ENCODE measurements at regions not wholly inside any gene's neighbourhood (a gene's known extent, or its start where the extent isn't known, plus 50 kb on each side); places are given as distances from the start of the nearest gene placed in this dataset.

DNA sequence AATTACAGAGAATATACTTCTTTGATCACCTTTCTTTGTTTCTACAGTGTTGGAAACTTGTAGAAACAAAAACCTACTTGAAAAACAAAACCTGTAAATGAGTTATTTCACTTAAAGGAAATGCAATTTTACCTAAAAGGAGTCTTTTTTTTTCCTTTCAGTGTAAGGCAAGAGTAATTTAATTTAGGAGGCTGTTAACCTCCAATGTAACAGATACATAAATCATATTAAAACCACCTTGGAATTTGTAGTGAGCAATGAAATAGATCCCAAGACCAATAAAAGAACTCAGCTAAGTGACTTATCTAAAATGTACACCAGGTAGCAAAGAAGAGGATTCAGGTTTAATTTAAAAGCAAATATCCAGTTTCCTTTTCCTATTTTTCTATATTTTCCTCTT is 524.8 kb downstream of the CSNK1G3 start:
- intact Hi-C loops (cut with DNase I; ENCODE audit: low total_unique reads), result no loop called here
- Histone ChIP-seq H3K4me3 (no peak overlapping the region), H3K4me1 (peaks cover 0 to 25% (median 6%) of the 10 kb centered on the region in 6 donors), H3K36me3 (no peaks in the 10 kb centered on the region), H3K27me3 (replicated peaks in 1 of 7) (no peaks in the 10 kb centered on the region), H3K27ac (no peak overlapping the region), H3K9me3 (peaks cover 0 to 23% (median 13%) of the 10 kb centered on the region in 8 donors)
- no peak for DNase-seq
- no peak for TF ChIP-seq POLR2A (IDR thresholded peaks at IDR 0.05)
- TF ChIP-seq, protein P1, sequence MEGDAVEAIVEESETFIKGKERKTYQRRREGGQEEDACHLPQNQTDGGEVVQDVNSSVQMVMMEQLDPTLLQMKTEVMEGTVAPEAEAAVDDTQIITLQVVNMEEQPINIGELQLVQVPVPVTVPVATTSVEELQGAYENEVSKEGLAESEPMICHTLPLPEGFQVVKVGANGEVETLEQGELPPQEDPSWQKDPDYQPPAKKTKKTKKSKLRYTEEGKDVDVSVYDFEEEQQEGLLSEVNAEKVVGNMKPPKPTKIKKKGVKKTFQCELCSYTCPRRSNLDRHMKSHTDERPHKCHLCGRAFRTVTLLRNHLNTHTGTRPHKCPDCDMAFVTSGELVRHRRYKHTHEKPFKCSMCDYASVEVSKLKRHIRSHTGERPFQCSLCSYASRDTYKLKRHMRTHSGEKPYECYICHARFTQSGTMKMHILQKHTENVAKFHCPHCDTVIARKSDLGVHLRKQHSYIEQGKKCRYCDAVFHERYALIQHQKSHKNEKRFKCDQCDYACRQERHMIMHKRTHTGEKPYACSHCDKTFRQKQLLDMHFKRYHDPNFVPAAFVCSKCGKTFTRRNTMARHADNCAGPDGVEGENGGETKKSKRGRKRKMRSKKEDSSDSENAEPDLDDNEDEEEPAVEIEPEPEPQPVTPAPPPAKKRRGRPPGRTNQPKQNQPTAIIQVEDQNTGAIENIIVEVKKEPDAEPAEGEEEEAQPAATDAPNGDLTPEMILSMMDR (IDR thresholded peaks at IDR 0.05 in 8 of 11, conservative IDR thresholded peaks at IDR 0.05 in 3 of 11), result no peak
- TF ChIP-seq POLR2AphosphoS5 (IDR thresholded peaks at IDR 0.05), result no peak

DNA sequence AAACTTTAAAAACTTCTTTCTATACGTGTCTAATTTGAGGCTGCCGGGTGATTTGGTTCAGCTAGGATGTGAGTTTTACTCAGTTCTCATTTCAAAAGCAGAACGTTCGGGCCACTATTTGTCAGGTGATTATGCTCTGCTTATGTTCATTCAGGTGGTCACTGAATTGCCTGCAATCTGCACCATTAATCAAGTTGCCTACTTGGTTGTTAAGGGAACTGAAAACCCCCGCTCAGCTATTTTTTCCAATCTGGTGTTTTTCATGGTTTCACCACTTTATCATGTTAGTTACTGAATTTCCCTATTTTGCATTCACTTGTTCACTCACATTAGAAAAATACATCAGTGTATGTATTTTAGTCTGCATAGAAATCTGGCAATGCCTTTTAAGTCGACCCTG is 523.0 kb downstream of the CSNK1G3 start:
- intact Hi-C loops (cut with DNase I; ENCODE audit: low total_unique reads), result no loop called here
- no peak for DNase-seq
- no peaks in the 10 kb centered on the region for H3K27me3 ChIP-seq (replicated peaks in 1 of 7)
- H3K4me1 ChIP-seq, result peaks cover 0 to 25% (median 6%) of the 10 kb centered on the region in 6 donors
- no peak overlapping the region for H3K27ac ChIP-seq
- peaks cover 0 to 11% (median 3%) of the 10 kb centered on the region in 8 donors for H3K9me3 ChIP-seq
- WGBS, 5 donors, result 64 to 74% (median 73%) methylated on average over 6 of the region's 6 CpGs
- no peak overlapping the region for H3K4me3 ChIP-seq
- H3K36me3 ChIP-seq, result no peaks in the 10 kb centered on the region
- TF ChIP-seq POLR2A (IDR thresholded peaks at IDR 0.05), result no peak
- TF ChIP-seq, protein P1 (IDR thresholded peaks at IDR 0.05 in 8 of 11, conservative IDR thresholded peaks at IDR 0.05 in 3 of 11), result no peak
- no peak for TF ChIP-seq POLR2AphosphoS5 (IDR thresholded peaks at IDR 0.05)

DNA sequence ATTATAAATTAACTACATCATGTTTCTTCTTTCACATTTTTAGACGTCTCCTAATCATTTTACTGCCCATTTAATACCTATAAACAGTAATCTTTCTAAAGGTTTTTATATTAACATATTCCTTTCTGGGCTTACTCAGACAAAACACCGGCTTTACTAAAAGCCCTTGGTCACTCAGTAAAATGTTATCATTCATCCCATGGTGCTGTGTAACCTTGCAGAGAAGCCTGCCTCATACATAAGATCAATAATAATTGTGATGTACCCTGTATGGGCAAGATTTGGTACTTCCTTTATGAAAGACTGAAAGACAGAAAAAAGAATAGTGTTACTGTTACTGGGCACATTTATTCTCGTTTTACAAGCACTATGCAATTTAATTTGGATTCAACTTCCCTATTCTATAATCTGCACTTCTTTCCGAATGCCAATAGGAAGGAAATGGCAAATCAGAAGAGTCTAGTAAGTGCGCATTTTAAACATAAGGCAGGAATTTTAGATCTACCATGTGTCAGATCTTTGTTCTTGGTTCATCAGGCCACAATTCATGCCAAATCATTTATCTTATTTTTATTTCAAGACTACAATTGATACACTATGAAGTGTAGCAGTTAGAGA is 522.2 kb downstream of the CSNK1G3 start:
- intact Hi-C loops (cut with DNase I; ENCODE audit: low total_unique reads), result no loop called here
- H3K36me3 ChIP-seq, result no peaks in the 10 kb centered on the region
- H3K4me3 ChIP-seq, result no peak overlapping the region
- DNase-seq, result no peak
- no peaks in the 10 kb centered on the region for H3K27me3 ChIP-seq (replicated peaks in 1 of 7)
- no peak overlapping the region for H3K27ac ChIP-seq
- peaks cover 0 to 25% (median 6%) of the 10 kb centered on the region in 6 donors for H3K4me1 ChIP-seq
- TF ChIP-seq POLR2A (IDR thresholded peaks at IDR 0.05), result no peak
- no peak for TF ChIP-seq POLR2AphosphoS5 (IDR thresholded peaks at IDR 0.05)
- TF ChIP-seq, protein P1 (IDR thresholded peaks at IDR 0.05 in 8 of 11, conservative IDR thresholded peaks at IDR 0.05 in 3 of 11), result no peak
- peaks cover 0 to 3% (median 0%) of the 10 kb centered on the region in 8 donors for H3K9me3 ChIP-seq
- WGBS, 5 donors, result 40 to 52% (median 48%) methylated on average over 5 of the region's 5 CpGs

DNA sequence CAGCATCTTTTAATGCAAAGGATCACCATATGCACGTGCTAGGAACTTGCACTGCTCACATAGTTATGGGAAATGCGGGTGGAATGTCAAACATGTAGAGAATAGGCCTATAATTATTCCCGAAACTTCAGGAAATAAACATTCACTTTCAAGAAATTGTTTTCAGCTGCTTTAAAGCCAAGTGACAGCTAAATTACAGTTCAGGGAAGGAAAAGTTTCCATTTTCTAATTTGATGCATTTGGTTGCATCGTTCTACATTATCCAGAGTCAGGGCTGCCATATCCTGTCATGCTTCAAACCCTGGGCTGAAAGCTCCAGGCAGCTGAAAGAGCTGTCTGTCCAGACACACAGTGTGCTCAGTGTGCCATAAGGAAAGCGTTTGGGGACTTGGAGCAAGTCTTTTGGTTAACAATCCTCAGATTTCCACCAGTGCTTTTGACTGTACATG is 518.1 kb downstream of the CSNK1G3 start:
- H3K36me3 ChIP-seq, result no peaks in the 10 kb centered on the region
- no peak for TF ChIP-seq POLR2AphosphoS5 (IDR thresholded peaks at IDR 0.05)
- TF ChIP-seq, protein P1 (IDR thresholded peaks at IDR 0.05 in 8 of 11, conservative IDR thresholded peaks at IDR 0.05 in 3 of 11), result no peak
- TF ChIP-seq POLR2A (IDR thresholded peaks at IDR 0.05), result no peak
- 77 to 88% (median 80%) methylated on average over 5 of the region's 5 CpGs for WGBS, 5 donors
- no peaks in the 10 kb centered on the region for H3K9me3 ChIP-seq
- peaks cover 0 to 19% (median 6%) of the 10 kb centered on the region in 6 donors for H3K4me1 ChIP-seq
- no peaks in the 10 kb centered on the region for H3K27me3 ChIP-seq (replicated peaks in 1 of 7)
- no peak for DNase-seq
- H3K27ac ChIP-seq, result no peak overlapping the region
- no peak overlapping the region for H3K4me3 ChIP-seq
- intact Hi-C loops (cut with DNase I; ENCODE audit: low total_unique reads), result no loop called here

All from spleen (tissue), 11 donors.